HG02852 (cell line): ENCODE measurements at regions not wholly inside any gene's neighbourhood (a gene's known extent, or its start where the extent isn't known, plus 50 kb on each side); places are given as distances from the start of the nearest gene placed in this dataset.

Experiments
- ATAC-seq: cut with Tn5 transposase; IDR thresholded peaks from one replicate; pipeline ENCODE4 v1.9.1; 2021; ENCODE audit warnings: mild to moderate bottlenecking, moderate library complexity; ENCODE audit not compliant: unreplicated experiment

GRCh38 chr18:47758000-47758399 is 172.5 kb downstream of the SMAD2 start:
- no peak for ATAC-seq

- peak; percentile 48 for ATAC-seq
These were observed 174.0 kb downstream of the SMAD2 start for GRCh38 chr18:47756364-47757016.

GRCh38 chr18:47755102-47755456 is 175.4 kb downstream of the SMAD2 start:
- no peak for ATAC-seq

GRCh38 chr18:47754311-47755101 is 176.0 kb downstream of the SMAD2 start:
- ATAC-seq = no peak

- no peak for ATAC-seq
These were observed 177.4 kb downstream of the SMAD2 start for GRCh38 chr18:47752796-47753645.

- no peak for ATAC-seq
These were observed 179.5 kb downstream of the SMAD2 start for GRCh38 chr18:47750889-47751423.

- ATAC-seq = no peak
These were observed 180.9 kb downstream of the SMAD2 start for GRCh38 chr18:47749600-47749973.

- peak; percentile 93 for ATAC-seq
These were observed 181.4 kb downstream of the SMAD2 start for GRCh38 chr18:47748847-47749599.

GRCh38 chr18:47748093-47748796 is 182.2 kb downstream of the SMAD2 start:
- no peak for ATAC-seq

GRCh38 chr18:47747260-47747795 is 183.1 kb downstream of the SMAD2 start:
- ATAC-seq = no peak

- no peak for ATAC-seq
These were observed 183.8 kb downstream of the SMAD2 start for GRCh38 chr18:47746615-47747014.

GRCh38 chr18:47745227-47745626 is 185.2 kb downstream of the SMAD2 start:
- no peak for ATAC-seq

- ATAC-seq = no peak
These were observed 192.5 kb downstream of the SMAD2 start for GRCh38 chr18:47737956-47738355.

GRCh38 chr18:47737198-47737830 is 193.1 kb downstream of the SMAD2 start:
- ATAC-seq = no peak

- no peak for ATAC-seq
These were observed 193.9 kb downstream of the SMAD2 start for GRCh38 chr18:47736376-47737140.

- ATAC-seq = no peak
These were observed 195.3 kb downstream of the SMAD2 start for GRCh38 chr18:47735041-47735702.

- ATAC-seq = no peak
These were observed 199.2 kb downstream of the SMAD2 start for GRCh38 chr18:47731276-47731675.

GRCh38 chr18:47730795-47731194 is 199.7 kb downstream of the SMAD2 start:
- no peak for ATAC-seq
